Upper lobe of left lung (tissue), 6 donors: ENCODE measurements at regions not wholly inside any gene's neighbourhood (a gene's known extent, or its start where the extent isn't known, plus 50 kb on each side); places are given as distances from the start of the nearest gene placed in this dataset.

Experiments
- ATAC-seq, 2 donors: fragments of 200-7000 bp; cut with Tn5 transposase; one replicate each; pipeline ENCODE4 v1.9.1; 2022; ENCODE audit warnings: mild to moderate bottlenecking in 2 of 2, moderate library complexity in 2 of 2; ENCODE audit not compliant: low FRiP score in 2 of 2
- DNase-seq, 2 donors: peaks; one replicate each; pipeline ENCODE4 v3.0.0-alpha.2; 2019 to 2020
- H3K27ac ChIP-seq, 4 donors: fragments of 200-600 bp; sonication (generic); one replicate each; pipeline ENCODE4 v1.5.1; 2016 to 2019
- H3K27me3 ChIP-seq, 4 donors: fragments of 200-600 bp; sonication (generic); one replicate each; pipeline ENCODE4 v1.5.1; 2017 to 2019
- H3K36me3 ChIP-seq, 4 donors: fragments of 200-600 bp; sonication (generic); one replicate each; pipeline ENCODE4 v1.5.1; 2016 to 2019
- H3K4me1 ChIP-seq, 4 donors: fragments of 200-600 bp; sonication (generic); one replicate each; pipeline ENCODE4 v1.5.1; 2018 to 2019
- H3K4me3 ChIP-seq, 4 donors: fragments of 200-600 bp; sonication (generic); one replicate each; pipeline ENCODE4 v1.5.1; 2017 to 2019; ENCODE audit warnings: mild to moderate bottlenecking in 2 of 4, moderate library complexity in 1 of 4
- H3K9me3 ChIP-seq, 4 donors: fragments of 200-600 bp; sonication (generic); one replicate each; pipeline ENCODE4 v1.5.1; 2018 to 2019
- EP300 ChIP-seq, 4 donors: sonication (generic); formaldehyde crosslinking; IDR thresholded peaks; one replicate each; pipeline ENCODE4 v1.5.1; 2017; ENCODE audit warnings: antibody characterized with exemption in 4 of 4, control low read depth in 2 of 4
- POLR2A ChIP-seq, 4 donors: fragments of 450-650 bp; IDR thresholded peaks; one replicate each; pipeline ENCODE4 v1.5.1; 2016 to 2017; ENCODE audit warnings: antibody characterized with exemption in 4 of 4, mild to moderate bottlenecking in 2 of 4
- POLR2AphosphoS5 ChIP-seq, 2 donors: sonication (generic); formaldehyde crosslinking; IDR thresholded peaks; one replicate each; pipeline ENCODE4 v1.5.1; 2017; ENCODE audit warnings: antibody characterized with exemption in 2 of 2
- WGBS, 2 donors: methylation state at CpG; one replicate each; pipeline ENCODE4 v1.1.5; 2017 to 2018; 5-methylcytosine and 5-hydroxymethylcytosine counted together
- TF ChIP-seq, protein P1 (sequence below), 6 experiments: fragments of 450-650 bp in 4 of 6; fragments of 200-600 bp in 2 of 6; sonication (generic) in 2 of 6; IDR thresholded peaks; one replicate each; pipeline ENCODE4 v1.5.1; 2016 to 2019; ENCODE audit warnings: antibody characterized with exemption in 6 of 6
- donor health status: DM: no; HTN: no; CAD: no; lungs with moderate emphysema.
- donor health status: DM: no; HTN: yes; CAD: no; lungs with severe emphysema.

DNA sequence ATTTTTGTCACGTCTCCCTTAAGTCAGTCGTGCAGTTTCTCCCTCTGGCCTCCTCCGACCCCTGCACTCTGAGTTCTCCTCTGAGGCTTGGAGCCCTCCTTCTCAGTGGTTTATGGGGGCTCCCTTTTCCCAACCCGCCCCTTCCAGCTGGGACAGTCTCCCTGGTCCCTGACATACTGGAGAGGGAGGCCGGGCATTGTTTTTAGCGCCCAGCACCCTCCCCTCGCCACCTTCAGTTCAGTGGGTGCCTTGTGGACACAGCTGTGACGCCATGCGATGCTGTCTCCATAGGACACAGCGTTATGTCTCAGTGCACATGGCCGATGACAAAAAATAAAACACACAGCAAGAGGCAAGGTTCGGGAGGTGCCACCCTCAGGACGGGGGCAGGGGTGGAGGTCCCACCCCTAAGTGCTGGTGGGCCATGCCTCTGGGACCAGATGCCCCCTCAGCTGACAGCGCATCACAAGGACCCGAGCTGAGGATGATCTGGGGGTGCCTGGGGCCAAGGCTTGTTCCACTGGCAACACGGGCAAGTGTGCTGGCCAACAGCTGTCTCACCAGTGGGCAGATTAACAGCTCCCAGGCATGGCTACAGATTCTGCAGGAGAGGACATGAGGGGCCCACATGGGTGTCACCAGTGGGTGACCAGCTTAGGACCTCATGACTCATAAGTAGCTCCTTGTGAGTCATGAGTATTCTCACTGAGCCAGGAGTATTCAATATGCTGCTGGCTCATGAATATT is 81.6 kb downstream of the PLXNA1 start:
- ATAC-seq (peak in 1 of 2 donors; percentile 55), DNase-seq (no peak)
- no peaks in the 10 kb centered on the region for H3K36me3 ChIP-seq
- no peak overlapping the region for H3K4me3 ChIP-seq
- no peaks in the 10 kb centered on the region for H3K9me3 ChIP-seq
- 84 to 90% methylated on average over 15 to 16 of the region's 16 CpGs for WGBS, 2 donors
- TF ChIP-seq POLR2AphosphoS5 (IDR thresholded peaks at IDR 0.05): no peak
- TF ChIP-seq, protein P1, sequence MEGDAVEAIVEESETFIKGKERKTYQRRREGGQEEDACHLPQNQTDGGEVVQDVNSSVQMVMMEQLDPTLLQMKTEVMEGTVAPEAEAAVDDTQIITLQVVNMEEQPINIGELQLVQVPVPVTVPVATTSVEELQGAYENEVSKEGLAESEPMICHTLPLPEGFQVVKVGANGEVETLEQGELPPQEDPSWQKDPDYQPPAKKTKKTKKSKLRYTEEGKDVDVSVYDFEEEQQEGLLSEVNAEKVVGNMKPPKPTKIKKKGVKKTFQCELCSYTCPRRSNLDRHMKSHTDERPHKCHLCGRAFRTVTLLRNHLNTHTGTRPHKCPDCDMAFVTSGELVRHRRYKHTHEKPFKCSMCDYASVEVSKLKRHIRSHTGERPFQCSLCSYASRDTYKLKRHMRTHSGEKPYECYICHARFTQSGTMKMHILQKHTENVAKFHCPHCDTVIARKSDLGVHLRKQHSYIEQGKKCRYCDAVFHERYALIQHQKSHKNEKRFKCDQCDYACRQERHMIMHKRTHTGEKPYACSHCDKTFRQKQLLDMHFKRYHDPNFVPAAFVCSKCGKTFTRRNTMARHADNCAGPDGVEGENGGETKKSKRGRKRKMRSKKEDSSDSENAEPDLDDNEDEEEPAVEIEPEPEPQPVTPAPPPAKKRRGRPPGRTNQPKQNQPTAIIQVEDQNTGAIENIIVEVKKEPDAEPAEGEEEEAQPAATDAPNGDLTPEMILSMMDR (IDR thresholded peaks at IDR 0.05): no peak
- no peak for TF ChIP-seq EP300 (IDR thresholded peaks at IDR 0.05)
- TF ChIP-seq POLR2A (IDR thresholded peaks at IDR 0.05): no peak
- H3K4me1 ChIP-seq: no peaks in the 10 kb centered on the region
- H3K27ac ChIP-seq: no peak overlapping the region
- H3K27me3 ChIP-seq: no peaks in the 10 kb centered on the region

DNA sequence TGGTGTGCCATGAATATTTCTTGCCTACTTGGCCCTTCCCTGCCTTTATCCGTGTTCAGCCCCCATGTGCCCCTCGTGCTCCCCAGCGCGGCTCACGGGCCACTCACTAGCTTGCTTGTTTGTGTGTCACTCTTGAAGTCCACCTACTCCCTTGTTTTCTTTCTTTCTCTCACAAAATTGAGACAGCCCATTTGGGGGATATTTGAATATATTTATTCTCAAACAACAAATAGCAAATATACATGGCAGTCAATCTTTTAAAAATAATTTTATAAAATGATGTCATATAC is 82.2 kb downstream of the PLXNA1 start:
- H3K36me3 ChIP-seq: no peaks in the 10 kb centered on the region
- DNase-seq (no peak), ATAC-seq (no peak)
- no peak overlapping the region for H3K27ac ChIP-seq
- TF ChIP-seq POLR2AphosphoS5 (IDR thresholded peaks at IDR 0.05) (no peak), POLR2A (IDR thresholded peaks at IDR 0.05) (no peak), EP300 (IDR thresholded peaks at IDR 0.05) (no peak)
- TF ChIP-seq, protein P1 (IDR thresholded peaks at IDR 0.05): no peak
- no peaks in the 10 kb centered on the region for H3K4me1 ChIP-seq
- WGBS, 2 donors: 84 to 91% methylated on average over 5 of the region's 5 CpGs
- no peak overlapping the region for H3K4me3 ChIP-seq
- H3K27me3 ChIP-seq: no peaks in the 10 kb centered on the region
- H3K9me3 ChIP-seq: no peaks in the 10 kb centered on the region

DNA sequence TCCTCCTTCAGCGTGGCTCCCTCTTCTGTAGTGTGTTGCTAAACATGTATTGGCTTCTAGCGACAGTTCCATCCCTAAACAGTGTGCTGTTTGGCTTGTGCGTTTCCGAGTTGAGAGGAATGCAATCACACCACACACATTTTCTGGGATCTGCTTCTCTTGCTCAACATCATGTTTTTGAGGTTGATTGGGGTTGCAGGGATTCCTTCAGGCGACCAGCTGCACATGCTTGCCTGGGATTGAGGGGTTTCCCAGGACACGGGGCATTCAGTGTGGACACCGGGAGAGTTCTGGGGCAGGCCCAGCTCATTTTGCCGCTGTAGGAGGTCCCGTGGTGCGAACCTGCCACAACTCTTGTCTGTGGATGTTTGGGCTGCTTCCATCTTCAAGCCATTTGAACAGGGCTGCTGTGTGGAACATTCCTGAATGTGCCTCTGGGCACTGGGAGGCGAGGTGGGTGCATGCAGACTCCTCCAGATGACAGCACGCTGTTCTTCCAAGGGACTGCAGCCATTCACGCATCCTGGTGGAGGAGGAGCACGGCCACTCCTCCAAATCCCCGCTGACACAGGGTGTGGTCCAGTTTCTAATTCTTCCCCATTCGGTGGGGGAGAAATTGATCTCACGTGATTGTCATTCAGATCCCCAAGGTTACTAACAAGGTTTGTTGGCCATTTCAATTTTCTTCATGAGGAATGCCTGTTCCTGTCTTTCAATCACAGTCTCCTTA is 82.8 kb downstream of the PLXNA1 start:
- ATAC-seq: no peak
- TF ChIP-seq, protein P1 (IDR thresholded peaks at IDR 0.05): no peak
- TF ChIP-seq POLR2A (IDR thresholded peaks at IDR 0.05) (no peak), EP300 (IDR thresholded peaks at IDR 0.05) (no peak)

DNA sequence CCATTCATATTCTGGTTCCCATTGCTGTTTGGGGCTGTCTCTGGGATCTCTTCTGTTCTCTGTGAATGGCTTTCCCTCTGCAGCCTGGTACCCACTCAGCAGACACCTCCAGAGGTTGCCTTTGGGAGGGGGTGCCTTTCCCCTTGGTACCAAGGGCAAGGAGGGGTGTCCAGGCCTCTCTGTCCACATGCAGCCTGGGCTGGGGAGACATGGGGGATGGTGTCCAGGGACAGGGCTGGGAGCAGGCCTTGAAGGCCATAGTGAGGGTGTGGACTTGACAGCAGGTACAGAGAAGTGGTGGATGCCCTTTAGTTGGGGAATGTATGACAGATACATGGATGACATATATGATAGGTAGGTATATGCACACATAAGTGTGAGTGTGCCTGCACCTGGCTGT is 83.7 kb downstream of the PLXNA1 start:
- DNase-seq: no peak
- Histone ChIP-seq H3K4me1 (no peaks in the 10 kb centered on the region), H3K4me3 (no peak overlapping the region), H3K27ac (no peak overlapping the region), H3K27me3 (no peaks in the 10 kb centered on the region), H3K36me3 (no peaks in the 10 kb centered on the region), H3K9me3 (no peaks in the 10 kb centered on the region)
- ATAC-seq: no peak
- no peak for TF ChIP-seq POLR2A (IDR thresholded peaks at IDR 0.05)
- TF ChIP-seq EP300 (IDR thresholded peaks at IDR 0.05): no peak
- TF ChIP-seq POLR2AphosphoS5 (IDR thresholded peaks at IDR 0.05): no peak

More for the DNA sequence above, 82.8 kb downstream of the PLXNA1 start:
- H3K9me3 ChIP-seq: no peaks in the 10 kb centered on the region
- H3K27me3 ChIP-seq: no peaks in the 10 kb centered on the region
- 78 to 79% methylated on average over 9 to 17 of the region's 17 CpGs for WGBS, 2 donors
- no peaks in the 10 kb centered on the region for H3K36me3 ChIP-seq
- DNase-seq: no peak
- H3K4me3 ChIP-seq: no peak overlapping the region
- H3K4me1 ChIP-seq: no peaks in the 10 kb centered on the region
- H3K27ac ChIP-seq: no peak overlapping the region

DNA sequence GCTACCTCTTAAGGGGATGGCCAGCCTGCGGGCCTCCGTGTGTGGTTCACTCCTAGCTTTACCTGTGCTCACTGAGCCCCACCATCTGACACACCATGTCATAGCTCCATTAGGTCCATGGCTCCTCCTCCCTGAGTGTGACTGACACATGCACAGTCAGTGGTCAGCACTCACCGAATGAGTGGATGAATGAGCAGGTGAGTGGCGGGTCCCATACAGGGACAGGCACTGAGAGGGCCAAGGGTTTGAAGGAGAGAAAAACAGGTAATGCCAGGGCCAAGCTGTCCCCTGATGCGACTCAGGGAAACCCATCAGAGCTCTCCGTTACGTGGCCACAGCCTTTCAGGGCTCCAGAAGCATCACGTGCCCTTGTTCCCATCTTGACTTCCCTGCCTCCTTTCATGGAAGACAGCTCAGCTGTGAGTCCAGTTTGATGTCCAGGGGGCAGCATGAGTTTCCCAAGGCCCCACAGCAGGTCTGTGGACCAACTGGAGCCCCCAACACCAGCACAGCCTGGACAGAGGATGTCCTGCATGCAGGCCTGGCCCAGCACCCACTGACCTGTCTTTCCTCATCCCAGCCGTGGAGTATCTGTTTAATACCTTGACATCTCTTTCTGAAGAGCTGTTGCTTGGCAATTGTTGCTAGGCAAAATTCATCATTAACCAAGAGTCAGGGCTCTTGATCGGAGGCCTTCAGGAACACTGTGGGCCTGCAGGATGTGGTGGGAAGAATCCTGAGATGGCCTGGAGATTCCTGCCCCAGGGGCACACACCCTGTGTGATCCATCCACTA is 84.4 kb downstream of the PLXNA1 start:
- DNase-seq: no peak
- 91 to 94% methylated on average over 7 to 10 of the region's 10 CpGs for WGBS, 2 donors
- H3K4me3 ChIP-seq: no peak overlapping the region
- no peak overlapping the region for H3K27ac ChIP-seq
- H3K9me3 ChIP-seq: no peaks in the 10 kb centered on the region
- no peaks in the 10 kb centered on the region for H3K4me1 ChIP-seq
- H3K27me3 ChIP-seq: no peaks in the 10 kb centered on the region
- no peaks in the 10 kb centered on the region for H3K36me3 ChIP-seq
- no peak for ATAC-seq
- TF ChIP-seq EP300 (IDR thresholded peaks at IDR 0.05) (no peak), POLR2AphosphoS5 (IDR thresholded peaks at IDR 0.05) (no peak), POLR2A (IDR thresholded peaks at IDR 0.05) (no peak)
- TF ChIP-seq, protein P1 (IDR thresholded peaks at IDR 0.05): no peak
